Naive thymus-derived CD8-positive, alpha-beta T cell (primary cell): ENCODE measurements at regions not wholly inside any gene's neighbourhood (a gene's known extent, or its start where the extent isn't known, plus 50 kb on each side); places are given as distances from the start of the nearest gene placed in this dataset.
"Not testable (repeated sequence)": the region's sequence is repeated elsewhere in the genome, so short reads cannot be mapped to it uniquely, and the experiment has no call there.

Experiments used
- ATAC-seq, 2 donors: fragments of 150-1000 bp; cut with Tn5 transposase in 1 of 2; sonication (Bioruptor Pico), chemical (Tn5 transposase) in 1 of 2; 1 replicate in 1 of 2; 2 replicates in 1 of 2; pipeline ENCODE4 v1.10.0; 2021; ENCODE audit warnings: mild to moderate bottlenecking in 2 of 2, moderate library complexity in 2 of 2
- POLR2A ChIA-PET: fragments of 350-600 bp; sonication (Branson Sonifier 250); formaldehyde crosslinking; loops from one replicate; lab custom pipeline; 2021; ENCODE audit warnings: antibody characterized with exemption; lab: Charles Lee
- DNase-seq, 10 donors: peaks; one replicate each; pipeline versions ENCODE4 v3.0.0 to v3.0.0-alpha.2; 2020 to 2022
- H3K27ac Mint-ChIP-seq, 10 donors: one replicate each; pipeline ENCODE4 v1.8.0; 2020 to 2022; ENCODE audit warnings: mild to moderate bottlenecking in 10 of 10, mixed read lengths in 10 of 10, moderate library complexity in 4 of 10, inconsistent platforms in 1 of 10
- H3K27me3 Mint-ChIP-seq, 5 donors: one replicate each; pipeline ENCODE4 v1.8.0; 2021 to 2022; ENCODE audit warnings: mixed read lengths in 5 of 5
- H3K36me3 Mint-ChIP-seq, 3 donors: one replicate each; pipeline ENCODE4 v1.8.0; 2020 to 2022; ENCODE audit warnings: mixed read lengths in 3 of 3, mild to moderate bottlenecking in 2 of 3, inconsistent platforms in 1 of 3
- H3K4me1 Mint-ChIP-seq, 4 donors: one replicate each; pipeline ENCODE4 v1.8.0; 2021 to 2022; ENCODE audit warnings: mixed read lengths in 4 of 4
- H3K4me3 Mint-ChIP-seq, 10 donors: one replicate each; pipeline ENCODE4 v1.8.0; 2020 to 2022; ENCODE audit warnings: mild to moderate bottlenecking in 10 of 10, mixed read lengths in 10 of 10, moderate library complexity in 6 of 10, inconsistent platforms in 1 of 10
- H3K9me3 Mint-ChIP-seq, 9 donors: one replicate each; pipeline ENCODE4 v1.8.0; 2020 to 2022; ENCODE audit warnings: mixed read lengths in 9 of 9, mild to moderate bottlenecking in 3 of 9, inconsistent platforms in 1 of 9, moderate library complexity in 1 of 9

DNA sequence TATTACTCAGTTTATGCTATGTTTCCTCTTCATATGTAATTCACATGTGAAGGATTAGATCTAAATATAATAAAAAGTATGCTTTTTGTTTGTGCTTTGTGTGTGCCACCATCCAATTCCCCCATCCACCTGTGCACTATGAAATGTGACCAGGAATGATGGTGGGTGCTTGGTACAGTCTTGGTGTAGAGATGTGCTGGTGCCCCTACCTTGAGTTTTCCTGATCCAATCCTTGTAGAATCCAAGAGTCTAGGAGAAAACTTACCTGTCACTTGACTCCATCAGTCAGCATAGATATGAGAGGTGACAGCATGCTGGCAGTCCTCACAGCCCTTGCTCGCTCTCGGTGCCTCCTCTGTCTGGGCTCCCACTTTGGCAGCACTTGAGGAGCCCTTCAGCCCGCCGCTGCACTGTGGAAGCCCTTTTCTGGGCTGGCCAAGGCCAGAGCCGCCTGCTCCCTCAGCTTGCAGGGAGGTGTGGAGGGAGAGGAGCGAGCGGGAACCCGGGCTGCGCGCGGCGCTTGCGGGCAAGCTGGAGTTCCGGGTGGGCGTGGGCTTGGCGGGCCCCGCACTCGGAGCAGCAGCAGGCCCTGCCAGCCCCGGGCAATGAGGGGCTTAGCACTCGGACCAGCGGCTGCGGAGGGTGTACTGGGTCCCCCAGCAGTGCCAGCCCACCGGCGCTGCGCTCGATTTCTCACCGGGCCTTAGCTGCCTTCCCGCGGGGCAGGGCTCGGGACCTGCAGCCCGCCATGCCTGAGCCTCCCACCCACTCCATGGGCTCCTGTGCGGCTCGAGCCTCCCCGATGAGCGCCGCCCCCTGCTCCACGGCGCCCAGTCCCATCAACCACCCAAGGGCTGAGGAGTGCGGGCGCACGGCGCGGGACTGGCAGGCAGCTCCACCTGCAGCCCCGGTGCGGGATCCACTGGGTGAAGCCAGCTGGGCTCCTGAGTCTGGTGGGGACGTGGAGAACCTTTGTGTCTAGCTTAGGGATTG, 874.7 kb downstream of the PLA2G4A start:
- ATAC-seq, H3K27me3 Mint-ChIP-seq, POLR2A ChIA-PET, H3K36me3 Mint-ChIP-seq, DNase-seq, H3K4me1 Mint-ChIP-seq, H3K27ac Mint-ChIP-seq, H3K4me3 Mint-ChIP-seq: not testable (repeated sequence)
- peaks cover 0 to 22% (median 6%) of the 10 kb centered on the region in 9 donors for H3K9me3 Mint-ChIP-seq

- DNase-seq (no peak), ATAC-seq (no peak)
- Mint-ChIP-seq H3K36me3 (no peaks in the 10 kb centered on the region), H3K27ac (no peak overlapping the region), H3K4me3 (no peak overlapping the region), H3K27me3 (no peaks in the 10 kb centered on the region), H3K9me3 (peaks cover 0 to 19% (median 3%) of the 10 kb centered on the region in 9 donors), H3K4me1 (no peaks in the 10 kb centered on the region)
- POLR2A ChIA-PET = no interaction called here
These were observed 885.7 kb downstream of the PLA2G4A start for GRCh38 chr1:187714470-187714869.

GRCh38 chr1:187715483-187715882, 886.7 kb downstream of the PLA2G4A start:
- Mint-ChIP-seq H3K4me3 (no peak overlapping the region), H3K4me1 (no peaks in the 10 kb centered on the region), H3K27ac (no peak overlapping the region), H3K36me3 (no peaks in the 10 kb centered on the region), H3K27me3 (no peaks in the 10 kb centered on the region), H3K9me3 (peaks cover 0 to 19% (median 3%) of the 10 kb centered on the region in 9 donors)
- ATAC-seq (no peak), DNase-seq (no peak)
- POLR2A ChIA-PET = no interaction called here

GRCh38 chr1:187716160-187716559, 887.4 kb downstream of the PLA2G4A start:
- POLR2A ChIA-PET = no interaction called here
- H3K27ac Mint-ChIP-seq = no peak overlapping the region
- H3K36me3 Mint-ChIP-seq = no peaks in the 10 kb centered on the region
- ATAC-seq (no peak), DNase-seq (no peak)
- no peak overlapping the region for H3K4me3 Mint-ChIP-seq
- H3K27me3 Mint-ChIP-seq = no peaks in the 10 kb centered on the region
- H3K4me1 Mint-ChIP-seq = no peaks in the 10 kb centered on the region
- peaks cover 0 to 13% (median 3%) of the 10 kb centered on the region in 9 donors for H3K9me3 Mint-ChIP-seq

DNA sequence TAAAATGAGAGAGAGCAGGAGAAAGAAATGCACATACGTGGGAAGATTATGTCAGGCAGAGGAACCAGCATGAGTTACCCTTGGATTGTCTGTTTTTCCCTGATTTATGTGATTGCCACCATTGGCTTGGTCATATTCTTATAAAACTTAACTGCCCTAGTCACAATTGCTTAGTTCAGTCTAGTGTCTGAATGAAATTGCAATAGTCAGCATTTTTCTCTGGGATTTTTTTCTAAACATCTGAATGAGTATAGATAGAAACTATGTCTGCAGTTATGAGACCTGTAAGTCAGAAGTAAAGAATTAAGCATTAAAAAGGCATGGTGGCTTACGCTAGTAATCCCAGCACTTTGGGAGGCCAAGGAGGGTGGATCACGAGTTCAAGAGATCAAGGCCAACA, 889.8 kb downstream of the PLA2G4A start:
- Mint-ChIP-seq H3K4me1 (no peaks in the 10 kb centered on the region), H3K27ac (no peak overlapping the region), H3K36me3 (no peaks in the 10 kb centered on the region), H3K27me3 (no peaks in the 10 kb centered on the region), H3K9me3 (peaks cover 0 to 9% (median 4%) of the 10 kb centered on the region in 9 donors), H3K4me3 (no peak overlapping the region)
- ATAC-seq (no peak), DNase-seq (no peak)
- POLR2A ChIA-PET = no interaction called here

DNA sequence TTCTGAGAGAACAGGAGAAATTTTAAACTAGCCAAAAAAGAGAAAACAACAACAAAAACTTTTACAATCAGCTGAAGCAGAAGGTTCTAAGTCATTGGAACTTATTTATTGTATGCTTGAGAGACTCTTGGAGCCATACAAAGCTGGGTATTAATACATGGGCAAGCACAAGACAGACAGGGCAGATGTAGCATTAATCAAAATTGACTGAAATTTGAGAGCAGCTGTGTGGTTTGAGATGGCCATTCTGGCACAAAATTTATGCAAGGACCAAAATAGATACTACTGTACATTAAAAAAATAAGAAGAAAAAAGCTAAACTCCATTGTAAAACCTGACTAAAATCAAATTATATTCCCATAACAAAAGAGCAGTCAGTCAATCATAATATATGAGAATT, 892.5 kb downstream of the PLA2G4A start:
- DNase-seq = no peak
- POLR2A ChIA-PET = no interaction called here

GRCh38 chr1:187725216-187725615, 896.5 kb downstream of the PLA2G4A start:
- Mint-ChIP-seq H3K4me3 (no peak overlapping the region), H3K36me3 (no peaks in the 10 kb centered on the region), H3K27me3 (no peaks in the 10 kb centered on the region), H3K4me1 (no peaks in the 10 kb centered on the region), H3K9me3 (peaks cover 0 to 11% (median 2%) of the 10 kb centered on the region in 9 donors), H3K27ac (no peak overlapping the region)
- ATAC-seq = no peak
- POLR2A ChIA-PET = no interaction called here
- no peak for DNase-seq

More for the DNA sequence above, 892.5 kb downstream of the PLA2G4A start:
- no peak for ATAC-seq
- no peaks in the 10 kb centered on the region for H3K27me3 Mint-ChIP-seq
- no peaks in the 10 kb centered on the region for H3K4me1 Mint-ChIP-seq
- H3K4me3 Mint-ChIP-seq = no peak overlapping the region
- peaks cover 0 to 9% (median 2%) of the 10 kb centered on the region in 9 donors for H3K9me3 Mint-ChIP-seq
- H3K27ac Mint-ChIP-seq = no peak overlapping the region
- H3K36me3 Mint-ChIP-seq = no peaks in the 10 kb centered on the region

DNA sequence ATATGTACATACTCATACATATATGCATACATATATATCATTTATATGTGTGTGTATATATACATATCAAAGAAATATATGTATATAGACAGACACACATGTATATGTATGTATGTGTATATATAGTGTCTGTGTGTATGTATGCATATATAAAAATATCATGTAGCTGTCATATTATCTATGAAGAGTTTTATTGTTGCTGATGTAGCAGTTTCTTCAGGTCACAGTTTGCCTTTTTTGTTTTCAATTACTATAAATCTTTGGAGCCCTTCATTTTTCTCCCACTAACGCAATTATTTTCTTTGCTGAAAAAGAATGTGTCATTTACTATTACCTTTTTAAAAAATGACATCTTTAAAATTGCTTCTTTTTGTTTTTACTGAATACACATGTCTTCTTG, 904.5 kb downstream of the PLA2G4A start:
- POLR2A ChIA-PET = no interaction called here
- DNase-seq = no peak
- Mint-ChIP-seq H3K27me3 (no peaks in the 10 kb centered on the region), H3K4me3 (no peak overlapping the region), H3K27ac (no peak overlapping the region), H3K36me3 (no peaks in the 10 kb centered on the region), H3K9me3 (peaks cover 0 to 17% (median 1%) of the 10 kb centered on the region in 9 donors), H3K4me1 (no peaks in the 10 kb centered on the region)
- no peak for ATAC-seq

GRCh38 chr1:187734427-187734826, 905.7 kb downstream of the PLA2G4A start:
- H3K9me3 Mint-ChIP-seq = peaks cover 0 to 17% (median 0%) of the 10 kb centered on the region in 9 donors
- H3K36me3 Mint-ChIP-seq = no peaks in the 10 kb centered on the region
- no peak overlapping the region for H3K27ac Mint-ChIP-seq
- H3K4me1 Mint-ChIP-seq = no peaks in the 10 kb centered on the region
- ATAC-seq = no peak
- POLR2A ChIA-PET = no interaction called here
- DNase-seq = no peak
- no peak overlapping the region for H3K4me3 Mint-ChIP-seq
- no peaks in the 10 kb centered on the region for H3K27me3 Mint-ChIP-seq

GRCh38 chr1:187744665-187745064, 915.9 kb downstream of the PLA2G4A start:
- Mint-ChIP-seq H3K36me3 (no peaks in the 10 kb centered on the region), H3K27ac (no peak overlapping the region), H3K4me1 (no peaks in the 10 kb centered on the region), H3K9me3 (peaks cover 0 to 10% (median 2%) of the 10 kb centered on the region in 9 donors), H3K4me3 (no peak overlapping the region), H3K27me3 (no peaks in the 10 kb centered on the region)
- DNase-seq = no peak
- POLR2A ChIA-PET = no interaction called here
- no peak for ATAC-seq

DNA sequence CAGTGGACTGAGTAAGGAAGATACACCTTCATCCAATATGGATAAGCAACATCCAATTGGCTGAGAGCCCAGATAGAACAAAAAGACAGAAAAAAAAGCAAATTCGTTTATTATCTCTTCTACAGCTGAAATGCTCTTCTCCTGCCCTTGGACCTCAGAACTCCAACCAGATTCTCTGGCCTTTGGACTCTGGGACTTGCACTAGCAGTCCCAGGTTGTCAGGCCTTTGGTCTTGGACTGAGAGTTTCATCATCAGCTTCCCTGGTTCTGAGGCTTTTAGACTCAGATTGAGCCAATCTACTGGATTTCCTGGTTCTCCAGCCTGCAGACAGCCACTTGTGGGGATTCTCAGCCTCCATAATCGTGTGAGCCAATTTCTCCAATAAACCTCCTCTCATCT, 926.8 kb downstream of the PLA2G4A start:
- no peak for DNase-seq
- H3K9me3 Mint-ChIP-seq = peaks cover 0 to 11% (median 0%) of the 10 kb centered on the region in 9 donors
- no peaks in the 10 kb centered on the region for H3K4me1 Mint-ChIP-seq
- no peak for ATAC-seq
- no peak overlapping the region for H3K4me3 Mint-ChIP-seq
- H3K27ac Mint-ChIP-seq = no peak overlapping the region
- H3K36me3 Mint-ChIP-seq = no peaks in the 10 kb centered on the region
- H3K27me3 Mint-ChIP-seq = no peaks in the 10 kb centered on the region
- POLR2A ChIA-PET = no interaction called here

GRCh38 chr1:187756684-187757083, 927.9 kb downstream of the PLA2G4A start:
- DNase-seq, POLR2A ChIA-PET, ATAC-seq, H3K27ac Mint-ChIP-seq, H3K4me3 Mint-ChIP-seq, H3K4me1 Mint-ChIP-seq, H3K36me3 Mint-ChIP-seq, H3K27me3 Mint-ChIP-seq: not testable (repeated sequence)
- peaks cover 0 to 11% (median 0%) of the 10 kb centered on the region in 9 donors for H3K9me3 Mint-ChIP-seq

DNA sequence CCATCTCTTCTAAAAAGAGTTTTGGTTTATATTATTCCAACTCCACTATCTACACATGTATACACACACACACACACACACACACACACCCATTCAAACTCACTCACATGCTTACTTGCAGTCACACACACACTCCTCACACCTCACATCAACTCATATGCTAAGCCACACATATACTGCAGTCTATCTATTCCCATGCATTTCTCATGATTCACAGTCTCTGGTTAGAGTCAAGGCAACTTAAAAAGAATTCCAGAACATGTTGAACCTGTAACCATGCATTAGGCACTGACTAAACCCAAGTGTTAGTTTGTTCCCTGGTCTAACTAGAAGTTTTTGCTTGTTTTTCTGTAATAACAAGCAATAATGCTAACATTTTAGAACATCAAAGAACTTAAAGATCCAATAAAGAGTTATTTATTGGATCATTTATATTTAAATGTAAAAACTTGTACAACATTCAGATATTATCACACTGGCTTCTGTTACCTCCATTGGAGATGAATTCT, 931.1 kb downstream of the PLA2G4A start:
- POLR2A ChIA-PET = no interaction called here
- H3K9me3 Mint-ChIP-seq = peaks cover 0 to 21% (median 2%) of the 10 kb centered on the region in 9 donors
- H3K27me3 Mint-ChIP-seq = no peaks in the 10 kb centered on the region
- no peaks in the 10 kb centered on the region for H3K4me1 Mint-ChIP-seq
- H3K27ac Mint-ChIP-seq = no peak overlapping the region
- DNase-seq = no peak
- no peak overlapping the region for H3K4me3 Mint-ChIP-seq
- H3K36me3 Mint-ChIP-seq = no peaks in the 10 kb centered on the region
- ATAC-seq = no peak
